Upper lobe of left lung (tissue), 6 donors: ENCODE measurements at regions not wholly inside any gene's neighbourhood (a gene's known extent, or its start where the extent isn't known, plus 50 kb on each side); places are given as distances from the start of the nearest gene placed in this dataset.
A peak's percentile ranks its signal among the peaks of the same experiment; 100 is the strongest.

Experiments
- ATAC-seq, 2 donors: fragments of 200-7000 bp; cut with Tn5 transposase; one replicate each; pipeline ENCODE4 v1.9.1; 2022; ENCODE audit warnings: mild to moderate bottlenecking in 2 of 2, moderate library complexity in 2 of 2; ENCODE audit not compliant: low FRiP score in 2 of 2
- DNase-seq, 2 donors: peaks; one replicate each; pipeline ENCODE4 v3.0.0-alpha.2; 2019 to 2020
- H3K27ac ChIP-seq, 4 donors: fragments of 200-600 bp; sonication (generic); one replicate each; pipeline ENCODE4 v1.5.1; 2016 to 2019
- H3K27me3 ChIP-seq, 4 donors: fragments of 200-600 bp; sonication (generic); one replicate each; pipeline ENCODE4 v1.5.1; 2017 to 2019
- H3K36me3 ChIP-seq, 4 donors: fragments of 200-600 bp; sonication (generic); one replicate each; pipeline ENCODE4 v1.5.1; 2016 to 2019
- H3K4me1 ChIP-seq, 4 donors: fragments of 200-600 bp; sonication (generic); one replicate each; pipeline ENCODE4 v1.5.1; 2018 to 2019
- H3K4me3 ChIP-seq, 4 donors: fragments of 200-600 bp; sonication (generic); one replicate each; pipeline ENCODE4 v1.5.1; 2017 to 2019; ENCODE audit warnings: mild to moderate bottlenecking in 2 of 4, moderate library complexity in 1 of 4
- H3K9me3 ChIP-seq, 4 donors: fragments of 200-600 bp; sonication (generic); one replicate each; pipeline ENCODE4 v1.5.1; 2018 to 2019
- CTCF ChIP-seq, 6 experiments: fragments of 450-650 bp in 4 of 6; fragments of 200-600 bp in 2 of 6; sonication (generic) in 2 of 6; IDR thresholded peaks; one replicate each; pipeline ENCODE4 v1.5.1; 2016 to 2019; ENCODE audit warnings: antibody characterized with exemption in 6 of 6
- EP300 ChIP-seq, 4 donors: sonication (generic); formaldehyde crosslinking; IDR thresholded peaks; one replicate each; pipeline ENCODE4 v1.5.1; 2017; ENCODE audit warnings: antibody characterized with exemption in 4 of 4, control low read depth in 2 of 4
- POLR2A ChIP-seq, 4 donors: fragments of 450-650 bp; IDR thresholded peaks; one replicate each; pipeline ENCODE4 v1.5.1; 2016 to 2017; ENCODE audit warnings: antibody characterized with exemption in 4 of 4, mild to moderate bottlenecking in 2 of 4
- POLR2AphosphoS5 ChIP-seq, 2 donors: sonication (generic); formaldehyde crosslinking; IDR thresholded peaks; one replicate each; pipeline ENCODE4 v1.5.1; 2017; ENCODE audit warnings: antibody characterized with exemption in 2 of 2
- WGBS, 2 donors: methylation state at CpG; one replicate each; pipeline ENCODE4 v1.1.5; 2017 to 2018; 5-methylcytosine and 5-hydroxymethylcytosine counted together
- donor health status: DM: no; HTN: no; CAD: no; lungs with moderate emphysema.
- donor health status: DM: no; HTN: yes; CAD: no; lungs with severe emphysema.

- 78 to 82% methylated on average over 15 to 17 of the region's 17 CpGs for WGBS, 2 donors
- Histone ChIP-seq H3K4me3 (no peak overlapping the region), H3K9me3 (no peaks in the 10 kb centered on the region), H3K36me3 (no peaks in the 10 kb centered on the region), H3K4me1 (no peaks in the 10 kb centered on the region), H3K27ac (no peak overlapping the region), H3K27me3 (no peaks in the 10 kb centered on the region)
- TF ChIP-seq EP300 (IDR thresholded peaks at IDR 0.05) = no peak
- TF ChIP-seq CTCF (IDR thresholded peaks at IDR 0.05) = no peak
- no peak for TF ChIP-seq POLR2AphosphoS5 (IDR thresholded peaks at IDR 0.05)
- TF ChIP-seq POLR2A (IDR thresholded peaks at IDR 0.05) = no peak
- no peak for ATAC-seq
- peak in 1 of 2 donors; percentile 47 for DNase-seq
Measured at GRCh38 chr10:125514206-125515162, 168.5 kb downstream of the TEX36 start.

- no peaks in the 10 kb centered on the region for H3K27me3 ChIP-seq
- no peaks in the 10 kb centered on the region for H3K4me1 ChIP-seq
- ATAC-seq (no peak), DNase-seq (peak in 1 of 2 donors; percentile 26)
- no peak overlapping the region for H3K27ac ChIP-seq
- H3K9me3 ChIP-seq = no peaks in the 10 kb centered on the region
- no peaks in the 10 kb centered on the region for H3K36me3 ChIP-seq
- WGBS, 2 donors = 77 to 84% methylated on average over 11 of the region's 11 CpGs
- TF ChIP-seq POLR2A (IDR thresholded peaks at IDR 0.05) = no peak
- no peak for TF ChIP-seq POLR2AphosphoS5 (IDR thresholded peaks at IDR 0.05)
- TF ChIP-seq EP300 (IDR thresholded peaks at IDR 0.05) = no peak
- no peak for TF ChIP-seq CTCF (IDR thresholded peaks at IDR 0.05)
- no peak overlapping the region for H3K4me3 ChIP-seq
Measured at GRCh38 chr10:125513429-125514182, 169.4 kb downstream of the TEX36 start.

- Histone ChIP-seq H3K36me3 (no peaks in the 10 kb centered on the region), H3K27me3 (no peaks in the 10 kb centered on the region), H3K27ac (no peak overlapping the region), H3K4me3 (no peak overlapping the region), H3K4me1 (no peaks in the 10 kb centered on the region), H3K9me3 (no peaks in the 10 kb centered on the region)
- TF ChIP-seq POLR2AphosphoS5 (IDR thresholded peaks at IDR 0.05) (no peak), CTCF (IDR thresholded peaks at IDR 0.05) (no peak), POLR2A (IDR thresholded peaks at IDR 0.05) (no peak), EP300 (IDR thresholded peaks at IDR 0.05) (no peak)
- WGBS, 2 donors = 90 to 91% methylated on average over 9 of the region's 9 CpGs
- ATAC-seq = no peak
- peak in 1 of 2 donors; percentile 38 for DNase-seq
Measured at GRCh38 chr10:125510998-125511397, 172.0 kb downstream of the TEX36 start.

GRCh38 chr10:125505648-125506047, 177.3 kb downstream of the TEX36 start:
- no peaks in the 10 kb centered on the region for H3K4me1 ChIP-seq
- WGBS, 2 donors = 62 to 75% methylated on average over 3 of the region's 3 CpGs
- no peak overlapping the region for H3K4me3 ChIP-seq
- no peak overlapping the region for H3K27ac ChIP-seq
- no peaks in the 10 kb centered on the region for H3K9me3 ChIP-seq
- TF ChIP-seq POLR2A (IDR thresholded peaks at IDR 0.05) = no peak
- TF ChIP-seq CTCF (IDR thresholded peaks at IDR 0.05) = no peak
- no peak for TF ChIP-seq POLR2AphosphoS5 (IDR thresholded peaks at IDR 0.05)
- TF ChIP-seq EP300 (IDR thresholded peaks at IDR 0.05) = no peak
- no peaks in the 10 kb centered on the region for H3K27me3 ChIP-seq
- no peaks in the 10 kb centered on the region for H3K36me3 ChIP-seq
- no peak for DNase-seq
- ATAC-seq = no peak
